LNCaP clone FGC (cell line): ENCODE measurements at regions not wholly inside any gene's neighbourhood (a gene's known extent, or its start where the extent isn't known, plus 50 kb on each side); places are given as distances from the start of the nearest gene placed in this dataset.

Experiments used
- DNase-seq: peaks from one replicate; pipeline ENCODE4 v3.0.0-alpha.2; 2011; ENCODE audit warnings: low read depth
- H3K4me3 ChIP-seq: 2 replicates; pipeline ENCODE4 v1.5.1; 2011; ENCODE audit warnings: mild to moderate bottlenecking, low read depth, low read length, control low read depth
- TF ChIP-seq, protein P1 (sequence below): IDR thresholded peaks from 2 replicates; pipeline ENCODE4 v1.5.1; 2012; ENCODE audit warnings: mild to moderate bottlenecking; ENCODE audit not compliant: control insufficient read depth, insufficient read depth; ENCODE audit errors: extremely low read depth

DNA sequence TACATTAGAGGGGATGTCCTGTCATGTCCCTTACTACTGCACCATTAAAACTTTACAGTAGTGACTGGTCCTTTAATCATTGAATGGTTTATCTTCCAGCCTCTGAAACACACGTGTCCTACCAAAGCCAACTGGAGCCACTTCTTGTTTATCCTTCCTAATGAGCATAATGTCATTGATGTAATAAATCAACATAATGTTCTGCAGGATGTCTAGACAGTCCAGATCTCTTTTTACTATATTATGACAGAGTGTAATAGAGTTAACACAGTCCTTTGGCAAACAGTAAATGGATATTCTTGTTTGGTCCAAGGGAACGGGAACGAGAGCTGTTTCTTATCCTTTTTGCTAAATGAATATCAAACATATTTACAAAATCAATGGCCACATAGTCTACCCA is 88.1 kb upstream of the PTPRD start:
- TF ChIP-seq, protein P1, sequence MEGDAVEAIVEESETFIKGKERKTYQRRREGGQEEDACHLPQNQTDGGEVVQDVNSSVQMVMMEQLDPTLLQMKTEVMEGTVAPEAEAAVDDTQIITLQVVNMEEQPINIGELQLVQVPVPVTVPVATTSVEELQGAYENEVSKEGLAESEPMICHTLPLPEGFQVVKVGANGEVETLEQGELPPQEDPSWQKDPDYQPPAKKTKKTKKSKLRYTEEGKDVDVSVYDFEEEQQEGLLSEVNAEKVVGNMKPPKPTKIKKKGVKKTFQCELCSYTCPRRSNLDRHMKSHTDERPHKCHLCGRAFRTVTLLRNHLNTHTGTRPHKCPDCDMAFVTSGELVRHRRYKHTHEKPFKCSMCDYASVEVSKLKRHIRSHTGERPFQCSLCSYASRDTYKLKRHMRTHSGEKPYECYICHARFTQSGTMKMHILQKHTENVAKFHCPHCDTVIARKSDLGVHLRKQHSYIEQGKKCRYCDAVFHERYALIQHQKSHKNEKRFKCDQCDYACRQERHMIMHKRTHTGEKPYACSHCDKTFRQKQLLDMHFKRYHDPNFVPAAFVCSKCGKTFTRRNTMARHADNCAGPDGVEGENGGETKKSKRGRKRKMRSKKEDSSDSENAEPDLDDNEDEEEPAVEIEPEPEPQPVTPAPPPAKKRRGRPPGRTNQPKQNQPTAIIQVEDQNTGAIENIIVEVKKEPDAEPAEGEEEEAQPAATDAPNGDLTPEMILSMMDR, result no peak
- DNase-seq, result no peak
- no peak overlapping the region for H3K4me3 ChIP-seq

DNA sequence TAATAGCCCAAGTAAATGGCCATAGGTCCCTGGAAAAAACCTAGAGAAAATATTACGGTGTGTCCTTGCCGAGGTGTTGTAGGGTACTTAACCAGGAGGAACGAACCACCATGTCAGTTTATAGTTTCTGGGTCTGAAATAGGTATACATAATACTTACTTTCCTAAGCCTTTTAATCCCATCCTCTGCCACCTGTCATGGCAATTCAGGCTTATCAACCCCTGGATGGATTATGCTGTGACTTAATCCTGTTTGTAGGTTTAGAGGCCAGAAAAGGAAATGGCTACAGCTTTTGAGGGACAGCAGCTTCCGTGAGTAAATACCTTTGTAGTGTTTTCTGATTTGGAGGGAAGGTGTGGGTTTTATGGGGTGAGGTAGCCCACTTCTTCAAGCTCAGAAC is 89.1 kb upstream of the PTPRD start:
- H3K4me3 ChIP-seq, result no peak overlapping the region
- no peak for DNase-seq
- TF ChIP-seq, protein P1, result no peak

DNA sequence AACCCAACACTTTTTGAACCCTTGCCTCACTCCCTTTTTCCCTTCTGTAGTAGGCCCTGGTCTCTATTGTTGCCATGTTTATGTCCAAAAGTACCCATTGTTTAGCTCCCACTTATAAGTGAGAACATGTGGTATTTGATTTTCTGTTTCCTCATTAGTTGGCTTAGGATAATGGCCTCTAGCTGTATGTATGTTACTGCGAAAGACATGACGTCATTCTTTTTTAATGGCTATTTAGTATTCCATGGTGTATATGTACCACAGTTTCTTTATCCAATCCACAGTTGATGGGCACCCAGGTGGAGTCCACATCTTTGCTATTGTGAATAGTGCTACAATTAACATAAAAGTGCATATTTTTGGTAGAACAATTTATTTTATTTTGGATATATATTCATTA is 90.3 kb upstream of the PTPRD start:
- no peak for DNase-seq
- TF ChIP-seq, protein P1, result no peak
- no peak overlapping the region for H3K4me3 ChIP-seq

DNA sequence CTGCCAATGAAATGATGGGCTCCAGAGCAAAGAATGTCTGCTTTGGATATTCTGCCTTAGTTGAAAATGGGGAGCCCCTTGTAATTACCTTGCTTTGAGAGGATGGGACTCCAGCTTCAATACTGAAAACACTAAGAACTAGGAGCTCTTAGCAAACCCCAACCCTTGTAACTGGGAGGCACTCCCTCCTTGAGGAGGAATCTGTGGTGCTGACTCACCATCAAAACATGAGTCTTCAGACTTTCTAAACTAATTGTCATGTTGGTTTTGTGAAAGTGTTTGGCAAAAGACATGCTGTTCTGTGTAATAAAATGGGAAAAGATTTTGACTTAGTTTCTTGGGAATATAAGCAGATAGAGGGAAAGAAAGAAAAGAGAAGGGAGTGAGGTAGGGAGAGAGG is 91.9 kb upstream of the PTPRD start:
- DNase-seq, result no peak
- H3K4me3 ChIP-seq, result no peak overlapping the region
- TF ChIP-seq, protein P1, result no peak

DNA sequence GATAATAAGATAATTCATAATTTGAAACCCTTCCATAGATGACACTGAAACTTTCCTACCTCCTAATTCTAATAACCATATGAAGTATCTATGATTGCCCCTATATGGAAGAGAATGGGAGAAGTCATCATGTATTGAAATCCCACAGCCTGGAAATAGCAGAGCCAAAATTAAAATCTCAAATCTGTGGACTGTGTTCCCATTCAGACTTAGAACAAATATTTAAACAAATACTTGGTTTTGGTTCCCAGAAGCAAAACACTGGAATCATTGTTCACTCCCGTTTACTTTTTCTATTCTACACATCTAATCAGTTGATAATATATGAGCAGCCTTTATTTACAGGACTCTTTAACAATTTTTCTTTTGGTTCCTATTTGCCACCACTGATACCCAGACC is 92.6 kb upstream of the PTPRD start:
- DNase-seq, result no peak
- no peak overlapping the region for H3K4me3 ChIP-seq
- TF ChIP-seq, protein P1, result no peak

DNA sequence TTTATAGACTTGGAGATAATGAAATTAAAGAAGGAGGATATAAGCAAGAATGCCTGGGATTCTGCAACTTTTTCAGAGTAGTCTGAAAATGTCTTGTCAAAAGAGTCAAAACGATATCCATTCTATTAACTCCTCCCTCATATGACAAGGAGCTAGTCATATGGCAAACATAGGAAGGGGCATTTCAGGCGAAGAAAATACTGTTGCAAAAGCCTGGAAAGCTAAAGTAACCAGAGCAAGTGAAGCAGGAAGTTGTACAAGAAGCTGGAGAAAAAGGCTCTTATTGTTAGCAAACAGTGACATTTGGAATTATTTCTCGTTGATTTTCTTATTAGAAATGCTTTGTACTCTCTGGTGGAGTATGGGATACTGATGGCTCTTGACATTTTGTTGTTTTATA is 94.0 kb upstream of the PTPRD start:
- no peak for DNase-seq
- no peak overlapping the region for H3K4me3 ChIP-seq
- TF ChIP-seq, protein P1, result no peak

DNA sequence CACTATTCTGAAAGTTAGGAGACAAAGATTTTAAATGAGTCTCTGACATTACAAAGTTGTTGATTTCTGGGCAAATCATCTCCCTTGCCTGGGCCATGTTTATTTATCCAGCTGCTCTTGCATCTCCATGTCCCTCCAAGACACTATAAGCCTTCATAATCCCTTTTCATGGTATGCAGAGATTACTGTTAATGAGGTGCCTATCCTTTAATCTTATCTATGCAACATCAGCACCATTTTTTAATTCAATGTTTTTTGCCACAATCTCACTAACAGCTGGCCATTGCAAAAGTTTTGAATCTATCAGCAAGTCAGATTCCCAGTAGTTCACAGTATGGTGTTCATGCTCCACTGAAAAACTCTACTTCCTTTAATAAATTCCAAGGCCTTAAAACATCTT is 108.5 kb upstream of the PTPRD start:
- TF ChIP-seq, protein P1, result no peak
- H3K4me3 ChIP-seq, result no peak overlapping the region
- DNase-seq, result no peak
